ENCODE measurements at regions not wholly inside any gene's neighbourhood (a gene's known extent, or its start where the extent isn't known, plus 50 kb on each side); places are given as distances from the start of the nearest gene placed in this dataset.

- H3K4me1 Mint-ChIP-seq (ENCODE audit: low read depth), result no peaks in the 10 kb centered on the region
- H3K27me3 Mint-ChIP-seq, result no peaks in the 10 kb centered on the region
- intact Hi-C loops (cut with micrococcal nuclease), result no loop called here
- H3K4me3 Mint-ChIP-seq, result no peak overlapping the region
- no peak overlapping the region for H3K27ac Mint-ChIP-seq
- no peaks in the 10 kb centered on the region for H3K9me3 Mint-ChIP-seq
- H3K36me3 Mint-ChIP-seq (ENCODE audit: low read depth), result no peaks in the 10 kb centered on the region
Measured at GRCh38 chr11:36868380-36868779, 270.3 kb upstream of the RAG2 start.

DNA sequence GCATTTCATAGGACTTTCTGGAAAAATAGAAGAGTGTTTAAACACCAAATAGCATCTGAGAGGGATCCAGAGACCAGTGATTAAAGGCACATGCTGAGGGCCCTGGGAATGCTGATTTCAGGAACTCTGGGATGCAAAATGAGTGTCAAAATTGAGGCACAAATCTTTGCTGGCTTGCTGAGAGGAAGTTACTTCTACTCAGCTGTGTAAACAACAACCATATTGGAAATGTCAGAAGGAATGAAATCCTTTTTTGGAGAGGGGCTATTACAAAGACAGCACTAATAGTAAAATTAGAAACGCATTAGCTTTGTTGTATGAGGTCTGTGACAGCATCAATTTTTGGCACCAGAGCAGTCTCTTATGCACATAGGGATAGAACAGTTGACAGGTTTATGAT, 267.8 kb upstream of the RAG2 start:
- Mint-ChIP-seq H3K4me1 (ENCODE audit: low read depth) (no peaks in the 10 kb centered on the region), H3K27me3 (no peaks in the 10 kb centered on the region), H3K27ac (no peak overlapping the region), H3K36me3 (ENCODE audit: low read depth) (no peaks in the 10 kb centered on the region), H3K9me3 (no peaks in the 10 kb centered on the region), H3K4me3 (no peak overlapping the region)
- intact Hi-C loops (cut with micrococcal nuclease), result no loop called here

DNA sequence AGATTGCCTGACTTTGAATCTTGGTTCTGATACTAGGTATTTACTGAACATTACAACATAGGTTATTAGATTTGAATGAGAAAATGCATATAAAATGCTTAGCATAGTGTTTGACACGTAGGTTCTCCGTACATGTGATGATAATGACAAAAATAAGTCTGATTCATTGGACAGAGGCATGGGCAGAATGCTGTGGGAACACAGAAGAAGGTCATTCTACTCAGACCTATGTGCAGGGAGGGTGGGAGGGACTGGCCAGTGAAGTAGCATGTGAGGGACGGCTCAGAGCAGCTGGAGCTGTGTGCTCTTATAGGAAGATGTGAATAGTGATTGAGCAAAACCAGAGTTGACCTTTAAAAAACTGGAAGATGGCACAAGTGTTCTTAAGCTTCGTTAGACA, 256.8 kb upstream of the RAG2 start:
- peaks cover 10% of the 10 kb centered on the region for H3K9me3 Mint-ChIP-seq
- H3K36me3 Mint-ChIP-seq (ENCODE audit: low read depth), result no peaks in the 10 kb centered on the region
- H3K27me3 Mint-ChIP-seq, result no peaks in the 10 kb centered on the region
- no peaks in the 10 kb centered on the region for H3K4me1 Mint-ChIP-seq (ENCODE audit: low read depth)
- no peak overlapping the region for H3K27ac Mint-ChIP-seq
- no peak overlapping the region for H3K4me3 Mint-ChIP-seq
- intact Hi-C loops (cut with micrococcal nuclease), result no loop called here

DNA sequence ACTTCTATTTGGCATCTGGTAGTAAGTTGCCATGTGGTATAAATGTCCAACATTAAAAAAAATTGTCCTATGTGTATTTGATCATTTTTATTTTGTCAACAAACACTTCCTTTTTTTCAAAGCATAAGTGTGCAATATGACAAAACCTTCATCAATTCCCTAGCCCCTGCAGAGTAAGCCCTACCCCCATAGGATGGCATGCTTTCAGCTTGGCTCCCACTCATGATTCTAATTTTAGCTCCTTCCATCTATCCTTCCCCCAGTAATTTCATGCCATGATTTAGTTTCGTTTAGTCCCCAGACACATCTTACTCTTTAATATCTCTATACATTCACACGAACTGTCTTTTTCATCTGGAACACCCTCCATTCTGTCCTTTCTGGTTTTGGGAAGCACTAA, 250.6 kb upstream of the RAG2 start:
- no peak overlapping the region for H3K4me3 Mint-ChIP-seq
- H3K27me3 Mint-ChIP-seq, result no peaks in the 10 kb centered on the region
- H3K4me1 Mint-ChIP-seq (ENCODE audit: low read depth), result no peaks in the 10 kb centered on the region
- no peaks in the 10 kb centered on the region for H3K36me3 Mint-ChIP-seq (ENCODE audit: low read depth)
- H3K9me3 Mint-ChIP-seq, result no peaks in the 10 kb centered on the region
- no peak overlapping the region for H3K27ac Mint-ChIP-seq
- intact Hi-C loops (cut with micrococcal nuclease), result no loop called here

GRCh38 chr11:36840378-36840777, 242.3 kb upstream of the RAG2 start:
- Mint-ChIP-seq H3K4me1 (ENCODE audit: low read depth) (no peaks in the 10 kb centered on the region), H3K36me3 (ENCODE audit: low read depth) (no peaks in the 10 kb centered on the region), H3K4me3 (no peak overlapping the region), H3K27ac (no peak overlapping the region), H3K27me3 (no peaks in the 10 kb centered on the region), H3K9me3 (peaks cover under 1% of the 10 kb centered on the region)
- intact Hi-C loops (cut with micrococcal nuclease), result no loop called here

DNA sequence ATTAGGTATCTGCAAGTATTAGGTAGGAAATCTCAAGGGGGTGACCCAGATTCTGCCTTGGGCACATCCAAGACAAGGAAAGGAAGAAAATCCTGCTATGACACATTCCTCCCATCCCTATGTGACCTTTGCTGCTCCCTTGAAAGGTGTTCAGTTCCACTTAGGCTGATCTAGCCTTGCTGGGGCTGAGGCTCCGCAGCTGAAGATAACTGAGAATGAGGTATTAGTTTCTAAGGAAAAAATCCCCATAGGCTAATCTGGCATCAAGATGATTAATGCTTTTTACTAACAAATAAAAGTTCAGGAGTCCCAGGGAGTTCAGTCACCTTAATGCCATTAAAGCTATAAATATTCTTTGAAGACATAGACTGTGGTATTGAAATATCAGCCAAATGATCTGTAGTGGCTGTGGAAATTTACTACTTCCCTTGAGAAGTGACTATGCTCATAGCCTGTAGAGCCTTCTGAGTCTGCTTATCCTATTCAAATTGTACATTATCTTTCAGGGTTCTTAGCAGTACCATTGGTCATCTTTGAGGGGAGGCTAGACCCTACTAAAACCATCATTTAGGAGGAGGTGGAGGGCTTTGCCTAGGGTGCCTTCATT, 239.9 kb upstream of the RAG2 start:
- no peaks in the 10 kb centered on the region for H3K27me3 Mint-ChIP-seq
- intact Hi-C loops (cut with micrococcal nuclease), result no loop called here
- H3K9me3 Mint-ChIP-seq, result peaks cover 9% of the 10 kb centered on the region
- H3K4me1 Mint-ChIP-seq (ENCODE audit: low read depth), result no peaks in the 10 kb centered on the region
- H3K27ac Mint-ChIP-seq, result no peak overlapping the region
- no peak overlapping the region for H3K4me3 Mint-ChIP-seq
- H3K36me3 Mint-ChIP-seq (ENCODE audit: low read depth), result no peaks in the 10 kb centered on the region

DNA sequence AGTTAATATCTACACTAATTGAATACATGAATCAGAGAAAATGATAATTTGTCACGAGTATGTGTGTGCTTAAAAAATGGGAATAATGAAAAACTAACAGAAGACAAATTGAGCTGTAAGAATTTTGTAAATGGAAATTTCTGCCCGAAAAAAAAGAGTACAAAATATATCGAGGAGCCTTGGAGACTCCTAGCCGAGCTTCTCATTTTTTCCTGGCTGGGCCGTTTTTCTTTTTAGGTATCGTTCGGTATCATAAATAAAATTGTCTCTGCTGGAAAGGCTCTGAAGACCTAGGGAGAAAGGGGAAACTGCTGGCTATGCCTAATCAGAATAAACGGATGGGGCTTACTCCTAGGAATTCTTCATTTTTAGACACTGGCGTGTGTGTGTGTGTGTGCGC, 227.2 kb upstream of the RAG2 start:
- Mint-ChIP-seq H3K4me3 (no peak overlapping the region), H3K36me3 (ENCODE audit: low read depth) (no peaks in the 10 kb centered on the region), H3K27me3 (peaks cover 1% of the 10 kb centered on the region), H3K4me1 (ENCODE audit: low read depth) (no peaks in the 10 kb centered on the region), H3K27ac (no peak overlapping the region), H3K9me3 (no peaks in the 10 kb centered on the region)
- intact Hi-C loops (cut with micrococcal nuclease), result no loop called here

GRCh38 chr11:36824349-36824748, 226.3 kb upstream of the RAG2 start:
- intact Hi-C loops (cut with micrococcal nuclease), result no loop called here
- H3K27me3 Mint-ChIP-seq, result peaks cover 1% of the 10 kb centered on the region
- no peak overlapping the region for H3K4me3 Mint-ChIP-seq
- no peaks in the 10 kb centered on the region for H3K4me1 Mint-ChIP-seq (ENCODE audit: low read depth)
- no peaks in the 10 kb centered on the region for H3K36me3 Mint-ChIP-seq (ENCODE audit: low read depth)
- H3K27ac Mint-ChIP-seq, result no peak overlapping the region
- H3K9me3 Mint-ChIP-seq, result no peaks in the 10 kb centered on the region

DNA sequence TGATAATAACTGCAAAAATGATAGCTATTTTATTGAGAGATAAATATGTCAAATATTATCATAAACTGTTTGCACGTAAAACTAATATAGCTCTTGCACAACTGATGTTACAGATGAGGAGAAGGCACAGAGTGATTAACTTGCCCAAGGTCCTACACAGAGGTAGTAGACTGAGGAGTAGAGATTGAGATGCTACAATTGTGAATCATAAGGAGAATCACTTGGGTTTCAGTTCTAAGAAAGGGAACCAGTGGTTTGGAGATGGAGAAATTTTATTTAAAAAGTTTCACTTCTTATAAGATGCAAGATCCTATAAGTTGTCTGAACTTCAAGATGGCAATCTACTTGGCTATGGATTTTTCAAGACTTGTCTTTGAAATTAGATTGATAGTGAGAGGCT, 224.8 kb upstream of the RAG2 start:
- Mint-ChIP-seq H3K4me3 (no peak overlapping the region), H3K27me3 (peaks cover 1% of the 10 kb centered on the region), H3K9me3 (no peaks in the 10 kb centered on the region), H3K27ac (no peak overlapping the region), H3K4me1 (ENCODE audit: low read depth) (no peaks in the 10 kb centered on the region), H3K36me3 (ENCODE audit: low read depth) (no peaks in the 10 kb centered on the region)
- intact Hi-C loops (cut with micrococcal nuclease), result no loop called here

GRCh38 chr11:36818410-36818809, 220.4 kb upstream of the RAG2 start:
- Mint-ChIP-seq H3K36me3 (ENCODE audit: low read depth) (no peaks in the 10 kb centered on the region), H3K27me3 (no peaks in the 10 kb centered on the region), H3K9me3 (no peaks in the 10 kb centered on the region), H3K4me3 (no peak overlapping the region), H3K27ac (no peak overlapping the region), H3K4me1 (ENCODE audit: low read depth) (no peaks in the 10 kb centered on the region)
- intact Hi-C loops (cut with micrococcal nuclease), result no loop called here

GRCh38 chr11:36817336-36817965, 219.4 kb upstream of the RAG2 start:
- Mint-ChIP-seq H3K4me3 (no peak overlapping the region), H3K27me3 (no peaks in the 10 kb centered on the region), H3K9me3 (no peaks in the 10 kb centered on the region), H3K27ac (no peak overlapping the region), H3K4me1 (ENCODE audit: low read depth) (no peaks in the 10 kb centered on the region), H3K36me3 (ENCODE audit: low read depth) (no peaks in the 10 kb centered on the region)
- intact Hi-C loops (cut with micrococcal nuclease), result no loop called here

DNA sequence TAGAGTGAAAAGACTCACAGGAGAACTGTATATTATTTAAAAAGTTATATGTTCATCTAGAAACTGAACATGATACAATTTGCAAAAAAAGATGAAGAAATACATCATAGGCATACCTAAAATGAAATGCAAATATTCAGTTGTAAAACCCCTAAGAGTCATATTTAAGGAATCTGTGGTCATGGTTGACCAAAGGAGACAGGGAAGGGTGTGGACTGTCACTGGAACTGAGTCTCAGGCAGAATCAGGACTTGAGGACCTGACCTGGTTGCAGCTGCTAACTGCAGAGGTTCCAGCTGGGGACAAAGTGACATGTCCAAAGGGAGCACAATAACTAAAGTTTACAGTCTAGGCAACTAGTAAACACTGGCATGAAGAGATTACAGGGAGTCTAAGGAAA, 211.3 kb upstream of the RAG2 start:
- Mint-ChIP-seq H3K27me3 (no peaks in the 10 kb centered on the region), H3K36me3 (ENCODE audit: low read depth) (no peaks in the 10 kb centered on the region), H3K4me1 (ENCODE audit: low read depth) (no peaks in the 10 kb centered on the region), H3K4me3 (no peak overlapping the region), H3K27ac (no peak overlapping the region), H3K9me3 (no peaks in the 10 kb centered on the region)
- intact Hi-C loops (cut with micrococcal nuclease), result no loop called here

DNA sequence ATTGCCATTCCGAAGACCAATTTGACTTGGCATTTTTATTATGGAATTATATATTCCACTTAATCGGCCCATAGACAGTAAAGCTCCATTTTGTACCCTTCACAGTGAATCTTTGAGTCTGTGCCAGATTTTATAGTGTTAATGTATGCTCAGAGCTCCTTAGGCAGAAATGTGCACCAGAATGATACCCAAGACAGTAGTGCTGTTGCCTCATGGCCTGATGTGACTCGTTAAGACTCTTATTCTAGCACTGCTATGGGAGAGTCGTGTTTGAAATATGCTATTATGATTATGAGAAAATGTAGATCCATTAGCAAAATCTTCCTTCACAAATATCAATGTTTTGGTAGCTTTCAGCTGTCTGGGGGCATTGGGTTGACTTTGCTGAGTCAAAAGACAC, 209.8 kb upstream of the RAG2 start:
- Mint-ChIP-seq H3K4me3 (no peak overlapping the region), H3K4me1 (ENCODE audit: low read depth) (no peaks in the 10 kb centered on the region), H3K36me3 (ENCODE audit: low read depth) (no peaks in the 10 kb centered on the region), H3K27ac (no peak overlapping the region), H3K27me3 (no peaks in the 10 kb centered on the region), H3K9me3 (no peaks in the 10 kb centered on the region)
- intact Hi-C loops (cut with micrococcal nuclease), result no loop called here

DNA sequence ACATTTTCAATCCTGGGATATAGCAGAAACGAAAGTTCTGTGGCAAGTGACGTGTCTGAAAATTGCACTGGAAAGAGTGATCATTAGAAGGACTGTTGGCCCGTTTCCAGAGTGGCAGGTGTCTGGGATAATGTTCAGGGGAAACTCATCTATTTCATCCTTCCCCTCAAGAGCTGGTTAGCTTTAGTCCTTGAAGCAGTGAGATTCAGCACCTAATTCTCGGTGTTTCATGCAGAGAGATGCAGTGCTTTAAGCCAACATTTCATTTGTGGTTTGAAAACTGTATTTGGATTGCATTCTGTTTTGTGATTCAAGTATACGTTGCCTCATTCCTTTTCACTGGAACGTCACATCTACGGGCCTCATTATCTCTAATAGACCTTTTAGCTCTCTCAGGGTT, 205.0 kb upstream of the RAG2 start:
- no peaks in the 10 kb centered on the region for H3K36me3 Mint-ChIP-seq (ENCODE audit: low read depth)
- H3K27me3 Mint-ChIP-seq, result peaks cover 3% of the 10 kb centered on the region
- no peaks in the 10 kb centered on the region for H3K9me3 Mint-ChIP-seq
- no peak overlapping the region for H3K4me3 Mint-ChIP-seq
- no peak overlapping the region for H3K27ac Mint-ChIP-seq
- intact Hi-C loops (cut with micrococcal nuclease), result no loop called here
- no peaks in the 10 kb centered on the region for H3K4me1 Mint-ChIP-seq (ENCODE audit: low read depth)

Measured in dendritic cell treated with granulocyte-macrophage colony-stimulating factor and Interleukin-4, amounts not matched to agents 40 ng/mL and 50 ng/mL, for 4 days (primary cell).